Body of pancreas (tissue), 4 donors: ENCODE measurements at regions not wholly inside any gene's neighbourhood (a gene's known extent, or its start where the extent isn't known, plus 50 kb on each side); places are given as distances from the start of the nearest gene placed in this dataset.

Experiments
- ATAC-seq: fragments of 150-250 bp; one replicate; pipeline ENCODE4 v1.9.1; 2016
- DNase-seq, 4 donors: peaks; one replicate each; pipeline ENCODE4 v3.0.0-alpha.2; 2019
- H3K27ac ChIP-seq, 4 donors: fragments of 200-600 bp; sonication (generic); 1 replicate in 3 of 4; 2 replicates in 1 of 4; pipeline versions ENCODE4 v1.5.1 to v1.6.1; 2016 to 2019; ENCODE audit warnings: mild to moderate bottlenecking in 1 of 4, mixed read lengths in 1 of 4, moderate library complexity in 1 of 4
- H3K27me3 ChIP-seq, 2 donors: fragments of 200-600 bp; sonication (generic); one replicate each; pipeline ENCODE4 v1.6.0; 2016; ENCODE audit warnings: mild to moderate bottlenecking in 1 of 2
- H3K36me3 ChIP-seq, 2 donors: fragments of 200-600 bp; sonication (generic); replicated peaks in 1 of 2; 2 replicates each; pipeline ENCODE4 v1.5.1; 2016; ENCODE audit warnings: low read depth in 2 of 2; ENCODE audit not compliant: insufficient read depth in 1 of 2
- H3K4me1 ChIP-seq: fragments of 200-600 bp; sonication (generic); one replicate; pipeline ENCODE4 v1.6.0; 2016
- H3K4me3 ChIP-seq, 2 donors: fragments of 200-600 bp; sonication (generic); 1 replicate in 1 of 2; 2 replicates in 1 of 2; pipeline ENCODE4 v1.5.1; 2016 to 2019
- H3K9me3 ChIP-seq, 3 donors: fragments of 200-600 bp; sonication (generic); 1 replicate in 2 of 3; 2 replicates in 1 of 3; pipeline ENCODE4 v1.5.1; 2016
- POLR2A ChIP-seq, 3 donors: fragments of 450-650 bp; IDR thresholded peaks; one replicate each; pipeline ENCODE4 v1.6.1; 2016; ENCODE audit warnings: antibody characterized with exemption in 3 of 3, mild to moderate bottlenecking in 2 of 3
- WGBS, 2 donors: methylation state at CpG; one replicate each; pipeline ENCODE4 v1.1.5; 2017; 5-methylcytosine and 5-hydroxymethylcytosine counted together
- intact Hi-C: fragments of 100-400 bp; cut with DNase I; formaldehyde crosslinking; loops from one replicate; pipeline ENCODE4 v1.15.1; 2023
- TF ChIP-seq, protein P1 (sequence below), 7 experiments: fragments of 450-650 bp in 4 of 7; fragments of 200-600 bp in 3 of 7; sonication (generic) in 3 of 7; IDR thresholded peaks; one replicate each; pipeline ENCODE4 v1.5.1; 2016 to 2019; ENCODE audit warnings: antibody characterized with exemption in 7 of 7

DNA sequence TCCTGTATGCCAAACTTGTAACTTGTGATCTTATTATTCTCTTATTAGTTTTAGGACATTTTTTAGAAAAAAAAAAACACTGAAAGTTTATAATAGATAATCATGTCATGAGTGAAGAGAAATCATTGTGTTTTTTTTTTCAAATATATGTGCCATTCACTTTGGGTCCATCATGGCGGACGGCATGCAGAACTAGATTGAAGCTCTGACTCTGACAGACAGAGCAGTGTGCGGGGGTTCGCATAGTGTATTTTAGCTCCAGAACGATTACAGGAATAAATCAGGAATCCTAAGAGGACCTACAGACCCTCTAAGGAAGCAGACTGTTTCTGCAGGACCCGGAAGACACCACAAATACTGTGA lies 484.4 kb upstream of the REG3G start:
- H3K36me3 ChIP-seq = no peaks in the 10 kb centered on the region
- ATAC-seq = no peak
- TF ChIP-seq, protein P1, sequence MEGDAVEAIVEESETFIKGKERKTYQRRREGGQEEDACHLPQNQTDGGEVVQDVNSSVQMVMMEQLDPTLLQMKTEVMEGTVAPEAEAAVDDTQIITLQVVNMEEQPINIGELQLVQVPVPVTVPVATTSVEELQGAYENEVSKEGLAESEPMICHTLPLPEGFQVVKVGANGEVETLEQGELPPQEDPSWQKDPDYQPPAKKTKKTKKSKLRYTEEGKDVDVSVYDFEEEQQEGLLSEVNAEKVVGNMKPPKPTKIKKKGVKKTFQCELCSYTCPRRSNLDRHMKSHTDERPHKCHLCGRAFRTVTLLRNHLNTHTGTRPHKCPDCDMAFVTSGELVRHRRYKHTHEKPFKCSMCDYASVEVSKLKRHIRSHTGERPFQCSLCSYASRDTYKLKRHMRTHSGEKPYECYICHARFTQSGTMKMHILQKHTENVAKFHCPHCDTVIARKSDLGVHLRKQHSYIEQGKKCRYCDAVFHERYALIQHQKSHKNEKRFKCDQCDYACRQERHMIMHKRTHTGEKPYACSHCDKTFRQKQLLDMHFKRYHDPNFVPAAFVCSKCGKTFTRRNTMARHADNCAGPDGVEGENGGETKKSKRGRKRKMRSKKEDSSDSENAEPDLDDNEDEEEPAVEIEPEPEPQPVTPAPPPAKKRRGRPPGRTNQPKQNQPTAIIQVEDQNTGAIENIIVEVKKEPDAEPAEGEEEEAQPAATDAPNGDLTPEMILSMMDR (IDR thresholded peaks at IDR 0.05) = no peak
- no peak for TF ChIP-seq POLR2A (IDR thresholded peaks at IDR 0.05)
- H3K4me1 ChIP-seq = no peaks in the 10 kb centered on the region
- no peak overlapping the region for H3K4me3 ChIP-seq
- no peak overlapping the region for H3K27ac ChIP-seq
- no peaks in the 10 kb centered on the region for H3K9me3 ChIP-seq
- intact Hi-C loops = no loop called here
- WGBS, 2 donors = 71 to 80% methylated on average over 6 of the region's 6 CpGs
- no peaks in the 10 kb centered on the region for H3K27me3 ChIP-seq
- DNase-seq = no peak

DNA sequence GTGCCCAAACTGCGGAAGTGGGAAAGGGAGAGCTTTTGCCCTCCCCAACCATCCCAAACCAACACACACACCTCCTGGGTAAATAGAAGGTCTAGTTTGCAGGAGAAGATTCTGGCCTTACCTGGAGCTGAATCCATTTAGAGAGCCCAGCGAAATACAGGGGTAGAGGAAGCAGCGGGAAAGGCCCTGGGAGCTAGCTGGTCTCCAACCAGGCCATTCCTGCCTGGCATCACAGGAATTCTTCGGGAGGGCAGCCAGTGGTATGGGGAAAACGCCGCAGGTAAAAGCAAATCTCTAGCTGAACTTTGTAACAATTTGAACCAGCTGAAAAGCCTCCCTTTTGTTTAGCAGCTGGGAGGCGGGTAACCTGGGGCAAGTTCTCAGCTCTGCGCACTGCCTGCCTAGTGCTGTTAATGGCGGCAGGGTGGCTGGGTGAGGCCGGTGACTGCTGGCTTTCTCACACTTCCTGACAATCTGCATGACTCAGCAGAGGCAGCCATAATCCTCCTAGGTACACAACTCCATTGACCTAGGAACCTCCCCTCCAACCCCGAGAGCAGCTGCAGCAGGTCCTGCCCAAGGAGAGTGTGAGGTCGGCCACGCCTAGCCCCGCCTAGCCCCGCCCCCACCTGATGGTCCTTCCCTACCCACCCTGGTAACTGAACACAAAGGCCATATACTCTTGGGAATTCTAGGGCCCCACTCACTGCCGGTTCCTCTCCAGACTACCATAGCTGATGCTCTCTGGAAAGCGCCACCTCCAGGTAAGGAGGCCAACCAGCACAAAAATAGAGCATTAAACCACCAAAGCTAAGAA lies 483.8 kb upstream of the REG3G start:
- Histone ChIP-seq H3K4me1 (no peaks in the 10 kb centered on the region), H3K4me3 (no peak overlapping the region), H3K9me3 (no peaks in the 10 kb centered on the region), H3K27ac (no peak overlapping the region), H3K27me3 (no peaks in the 10 kb centered on the region), H3K36me3 (no peaks in the 10 kb centered on the region)
- ATAC-seq = no peak
- no peak for DNase-seq
- 70 to 84% methylated on average over 9 to 16 of the region's 17 CpGs for WGBS, 2 donors
- TF ChIP-seq POLR2A (IDR thresholded peaks at IDR 0.05) = no peak
- TF ChIP-seq, protein P1 (IDR thresholded peaks at IDR 0.05) = no peak
- intact Hi-C loops = no loop called here

DNA sequence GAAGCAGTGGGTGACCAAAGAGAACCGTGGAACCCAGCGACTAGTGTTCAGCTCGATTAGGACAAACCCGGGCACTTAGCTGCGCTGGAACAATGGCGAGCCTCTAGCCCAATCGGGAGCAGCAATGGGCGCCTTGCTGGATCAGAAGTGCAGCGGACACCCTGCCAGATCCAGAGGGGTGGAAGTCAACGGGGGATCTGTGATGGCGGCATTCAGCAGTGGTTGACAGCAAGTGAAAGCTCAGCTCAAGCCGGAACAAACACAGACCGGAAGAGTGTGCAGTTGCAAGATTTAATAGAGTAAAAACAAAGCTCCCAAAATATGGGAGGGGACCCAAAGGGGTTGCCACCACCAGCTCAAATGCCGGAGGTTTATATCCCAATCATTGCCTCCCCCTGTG lies 478.7 kb upstream of the REG3G start:
- Histone ChIP-seq H3K27ac (no peak overlapping the region), H3K36me3 (no peaks in the 10 kb centered on the region), H3K4me1 (no peaks in the 10 kb centered on the region), H3K27me3 (no peaks in the 10 kb centered on the region), H3K9me3 (no peaks in the 10 kb centered on the region), H3K4me3 (no peak overlapping the region)
- no peak for ATAC-seq
- TF ChIP-seq POLR2A (IDR thresholded peaks at IDR 0.05) = no peak
- TF ChIP-seq, protein P1 (IDR thresholded peaks at IDR 0.05) = no peak
- intact Hi-C loops = no loop called here
- 81 to 85% methylated on average over 14 of the region's 14 CpGs for WGBS, 2 donors
- DNase-seq = no peak

DNA sequence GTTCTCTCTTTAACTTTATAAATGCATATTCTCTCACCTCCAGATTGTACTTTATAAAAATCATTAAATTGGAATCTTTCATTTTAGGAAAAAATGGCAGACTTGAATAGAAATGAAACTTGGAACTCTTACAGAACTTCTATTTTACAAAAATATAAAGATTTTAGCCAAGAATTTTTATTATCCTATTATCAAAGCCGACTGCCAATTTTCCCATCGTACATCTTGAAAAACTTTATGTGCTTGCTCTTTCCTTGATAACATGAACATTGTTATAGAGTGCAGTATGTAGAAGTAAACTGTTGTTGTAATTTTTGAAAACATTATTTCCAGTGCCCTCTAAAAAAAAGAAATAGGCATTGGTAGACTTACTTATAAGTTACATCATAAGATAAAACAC lies 475.7 kb upstream of the REG3G start:
- no peaks in the 10 kb centered on the region for H3K27me3 ChIP-seq
- H3K4me3 ChIP-seq = no peak overlapping the region
- no peak for DNase-seq
- intact Hi-C loops = no loop called here
- no peaks in the 10 kb centered on the region for H3K4me1 ChIP-seq
- H3K27ac ChIP-seq = no peak overlapping the region
- ATAC-seq = no peak
- WGBS, 2 donors = 66 to 67% methylated on average over 2 of the region's 2 CpGs
- no peak for TF ChIP-seq POLR2A (IDR thresholded peaks at IDR 0.05)
- TF ChIP-seq, protein P1 (IDR thresholded peaks at IDR 0.05) = no peak
- no peaks in the 10 kb centered on the region for H3K36me3 ChIP-seq
- H3K9me3 ChIP-seq = no peaks in the 10 kb centered on the region
